Parathyroid adenoma (tissue), 2 donors: ENCODE measurements at regions not wholly inside any gene's neighbourhood (a gene's known extent, or its start where the extent isn't known, plus 50 kb on each side); places are given as distances from the start of the nearest gene placed in this dataset.

Experiments used
- H2AFZ ChIP-seq: fragments of 300-600 bp; sonication (generic); one replicate; pipeline ENCODE4 v1.7.0; 2017; ENCODE audit warnings: antibody characterized with exemption, mild to moderate bottlenecking
- H3K27ac ChIP-seq: fragments of 300-600 bp; sonication (generic); one replicate; pipeline ENCODE4 v1.7.0; 2017
- H3K27me3 ChIP-seq: fragments of 300-600 bp; sonication (generic); one replicate; pipeline ENCODE4 v1.7.0; 2017; ENCODE audit warnings: low read length; ENCODE audit not compliant: control insufficient read depth, insufficient read depth
- H3K36me3 ChIP-seq: fragments of 300-600 bp; sonication (generic); one replicate; pipeline ENCODE4 v1.7.0; 2017; ENCODE audit warnings: low read length; ENCODE audit not compliant: control insufficient read depth, insufficient read depth
- H3K4me1 ChIP-seq: fragments of 300-600 bp; sonication (generic); one replicate; pipeline ENCODE4 v1.7.0; 2017; ENCODE audit warnings: control low read depth
- H3K4me2 ChIP-seq: fragments of 300-600 bp; sonication (generic); one replicate; pipeline ENCODE4 v1.7.0; 2017; ENCODE audit warnings: low read length
- H3K4me3 ChIP-seq: fragments of 300-600 bp; sonication (generic); one replicate; pipeline ENCODE4 v1.7.0; 2017; ENCODE audit warnings: low read depth, low read length
- H3K79me2 ChIP-seq: fragments of 300-600 bp; sonication (generic); one replicate; pipeline ENCODE4 v1.7.0; 2017; ENCODE audit warnings: control low read depth
- H3K9ac ChIP-seq: fragments of 300-600 bp; sonication (generic); one replicate; pipeline ENCODE4 v1.7.0; 2017; ENCODE audit warnings: mild to moderate bottlenecking
- H3K9me3 ChIP-seq: fragments of 300-600 bp; sonication (generic); one replicate; pipeline ENCODE4 v1.7.0; 2017; ENCODE audit warnings: low read length; ENCODE audit not compliant: control insufficient read depth
- TF ChIP-seq, protein P1 (sequence below): fragments of 300-600 bp; sonication (generic); IDR thresholded peaks from one replicate; pipeline ENCODE4 v1.7.0; 2017; ENCODE audit warnings: antibody characterized with exemption, mild to moderate bottlenecking
- donor health status: primary hyperparathyroidism.

DNA sequence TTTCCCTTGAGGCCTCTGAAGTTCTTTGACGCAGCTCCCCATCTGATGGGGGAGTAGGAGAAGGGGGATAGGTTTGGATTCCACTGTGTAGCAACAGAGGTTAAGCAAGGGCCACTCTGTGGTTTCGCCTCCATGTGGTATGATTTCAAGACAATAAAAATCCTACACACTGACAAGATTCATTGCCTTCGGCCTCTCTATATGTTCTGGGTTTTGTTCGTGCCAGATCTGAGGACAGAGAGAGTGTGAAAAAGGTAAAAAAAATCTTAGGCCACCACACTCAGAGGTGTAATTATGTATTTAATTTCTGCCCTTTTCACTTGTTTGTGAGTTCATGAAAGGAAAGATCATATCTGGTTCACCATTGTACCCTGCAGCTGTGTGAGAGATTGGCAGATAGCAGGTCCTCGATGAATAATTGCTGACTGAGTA lies 715.2 kb upstream of the ZNF608 start:
- H3K36me3 ChIP-seq, result no peaks in the 10 kb centered on the region
- no peak overlapping the region for H2AFZ ChIP-seq
- H3K27ac ChIP-seq, result no peak overlapping the region
- no peaks in the 10 kb centered on the region for H3K27me3 ChIP-seq
- no peaks in the 10 kb centered on the region for H3K9me3 ChIP-seq
- no peak overlapping the region for H3K4me2 ChIP-seq
- H3K4me3 ChIP-seq, result no peak overlapping the region
- peaks cover 3% of the 10 kb centered on the region for H3K4me1 ChIP-seq
- H3K9ac ChIP-seq, result no peak overlapping the region
- TF ChIP-seq, protein P1, sequence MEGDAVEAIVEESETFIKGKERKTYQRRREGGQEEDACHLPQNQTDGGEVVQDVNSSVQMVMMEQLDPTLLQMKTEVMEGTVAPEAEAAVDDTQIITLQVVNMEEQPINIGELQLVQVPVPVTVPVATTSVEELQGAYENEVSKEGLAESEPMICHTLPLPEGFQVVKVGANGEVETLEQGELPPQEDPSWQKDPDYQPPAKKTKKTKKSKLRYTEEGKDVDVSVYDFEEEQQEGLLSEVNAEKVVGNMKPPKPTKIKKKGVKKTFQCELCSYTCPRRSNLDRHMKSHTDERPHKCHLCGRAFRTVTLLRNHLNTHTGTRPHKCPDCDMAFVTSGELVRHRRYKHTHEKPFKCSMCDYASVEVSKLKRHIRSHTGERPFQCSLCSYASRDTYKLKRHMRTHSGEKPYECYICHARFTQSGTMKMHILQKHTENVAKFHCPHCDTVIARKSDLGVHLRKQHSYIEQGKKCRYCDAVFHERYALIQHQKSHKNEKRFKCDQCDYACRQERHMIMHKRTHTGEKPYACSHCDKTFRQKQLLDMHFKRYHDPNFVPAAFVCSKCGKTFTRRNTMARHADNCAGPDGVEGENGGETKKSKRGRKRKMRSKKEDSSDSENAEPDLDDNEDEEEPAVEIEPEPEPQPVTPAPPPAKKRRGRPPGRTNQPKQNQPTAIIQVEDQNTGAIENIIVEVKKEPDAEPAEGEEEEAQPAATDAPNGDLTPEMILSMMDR, result no peak
- no peaks in the 10 kb centered on the region for H3K79me2 ChIP-seq

DNA sequence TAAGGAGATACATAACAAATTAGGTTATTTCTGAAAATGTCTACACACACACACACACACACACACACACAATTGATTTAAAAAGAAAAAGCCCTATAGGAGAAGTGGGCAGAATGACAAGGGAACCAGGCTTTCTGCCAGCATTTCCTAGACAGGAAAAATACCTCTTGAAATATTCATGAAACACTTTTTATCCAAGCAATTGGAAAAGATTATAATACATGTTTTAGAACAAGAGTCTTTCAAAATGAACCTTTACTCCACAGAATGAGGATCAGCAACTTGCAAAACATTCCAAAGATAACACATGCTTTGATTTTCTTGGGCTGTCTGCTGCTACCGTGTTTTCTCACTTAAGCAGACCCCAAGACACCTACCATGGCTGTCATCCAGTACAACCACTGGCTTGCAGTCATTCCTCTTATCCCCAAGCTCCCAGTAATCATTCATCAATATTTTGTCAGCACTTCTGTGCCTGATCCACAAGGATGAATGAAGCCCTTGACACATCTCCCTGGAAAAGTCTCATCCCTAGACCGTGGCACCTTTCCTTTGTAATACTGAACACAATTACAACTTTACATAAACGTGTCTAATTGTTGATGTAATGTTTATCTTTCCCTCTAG lies 717.1 kb upstream of the ZNF608 start:
- Histone ChIP-seq H3K27me3 (no peaks in the 10 kb centered on the region), H3K4me2 (no peak overlapping the region), H2AFZ (no peak overlapping the region), H3K4me1 (peaks cover 3% of the 10 kb centered on the region), H3K9me3 (no peaks in the 10 kb centered on the region), H3K9ac (no peak overlapping the region), H3K79me2 (no peaks in the 10 kb centered on the region), H3K36me3 (no peaks in the 10 kb centered on the region), H3K4me3 (no peak overlapping the region), H3K27ac (no peak overlapping the region)
- TF ChIP-seq, protein P1, result no peak

DNA sequence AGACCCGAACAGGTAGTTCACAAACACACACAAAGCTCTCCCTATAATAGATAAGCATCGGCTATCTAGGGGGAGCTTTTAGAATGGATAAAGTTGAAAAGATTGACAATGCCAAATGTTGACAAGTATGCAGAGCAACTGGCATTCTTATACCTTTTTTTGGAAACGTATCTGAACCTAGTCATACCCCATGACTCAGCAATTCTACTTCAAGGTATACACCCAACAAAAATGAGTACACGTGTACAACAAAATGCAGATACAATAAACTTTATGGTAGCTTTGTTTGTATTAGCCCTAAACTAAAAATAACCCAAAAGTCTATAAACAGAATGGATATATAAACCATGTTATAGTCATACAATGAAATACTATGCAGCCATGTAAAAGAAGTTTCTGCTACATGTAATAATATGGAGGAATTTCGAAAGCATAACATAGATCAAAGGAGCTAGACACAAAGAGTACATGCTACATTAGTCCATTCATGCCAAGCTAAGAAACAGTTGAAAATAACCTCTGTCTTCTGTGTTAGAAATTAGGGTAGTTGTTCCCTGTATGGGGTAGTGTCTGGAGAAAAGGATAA lies 718.5 kb upstream of the ZNF608 start:
- Histone ChIP-seq H3K79me2 (no peaks in the 10 kb centered on the region), H3K36me3 (no peaks in the 10 kb centered on the region), H3K9ac (no peak overlapping the region), H2AFZ (no peak overlapping the region), H3K4me1 (peaks cover 3% of the 10 kb centered on the region), H3K27ac (no peak overlapping the region), H3K9me3 (no peaks in the 10 kb centered on the region), H3K4me2 (no peak overlapping the region), H3K4me3 (no peak overlapping the region), H3K27me3 (no peaks in the 10 kb centered on the region)
- TF ChIP-seq, protein P1, result no peak

DNA sequence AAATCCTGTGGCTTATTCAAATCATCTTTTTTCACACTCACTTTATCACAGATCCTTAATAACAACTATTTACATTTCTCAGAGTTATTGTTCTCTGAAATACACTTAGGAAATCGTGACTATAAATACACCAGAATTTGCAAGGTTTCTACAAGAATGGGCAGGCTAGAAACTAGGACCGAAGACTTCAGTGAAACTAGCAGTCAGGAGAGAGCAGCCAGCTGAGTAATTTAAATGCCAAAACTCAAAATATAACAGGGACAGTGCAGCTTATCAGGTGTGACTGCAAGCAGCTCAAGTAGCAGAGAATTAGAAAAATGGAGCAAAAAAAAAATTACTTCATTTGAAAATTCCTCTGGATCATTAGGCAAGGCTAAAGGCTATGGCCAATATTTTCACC lies 719.3 kb upstream of the ZNF608 start:
- H3K79me2 ChIP-seq, result no peaks in the 10 kb centered on the region
- no peak overlapping the region for H2AFZ ChIP-seq
- no peaks in the 10 kb centered on the region for H3K9me3 ChIP-seq
- H3K4me3 ChIP-seq, result no peak overlapping the region
- no peaks in the 10 kb centered on the region for H3K36me3 ChIP-seq
- no peaks in the 10 kb centered on the region for H3K27me3 ChIP-seq
- TF ChIP-seq, protein P1, result no peak
- peaks cover 3% of the 10 kb centered on the region for H3K4me1 ChIP-seq
- H3K4me2 ChIP-seq, result no peak overlapping the region
- no peak overlapping the region for H3K9ac ChIP-seq
- no peak overlapping the region for H3K27ac ChIP-seq

DNA sequence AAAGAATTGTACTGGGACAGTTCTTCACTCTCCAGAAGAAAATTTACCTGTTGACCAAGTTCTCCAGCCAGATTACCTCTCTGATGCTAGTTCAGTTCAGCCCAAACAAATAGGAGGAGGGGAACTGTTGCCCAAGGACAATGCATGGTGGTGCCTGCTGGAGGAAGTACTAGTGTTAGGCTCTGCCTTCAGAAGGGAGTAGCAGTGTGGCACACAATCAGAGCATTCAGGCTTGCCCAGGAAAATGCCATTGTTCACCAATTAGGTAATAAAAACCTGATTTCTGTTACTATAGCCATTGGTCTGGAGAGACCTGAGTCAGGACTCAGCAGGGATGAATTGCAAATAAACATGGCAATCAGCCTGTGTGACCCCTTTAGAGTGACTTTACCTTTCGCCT lies 720.8 kb upstream of the ZNF608 start:
- H3K4me1 ChIP-seq, result no peaks in the 10 kb centered on the region
- no peaks in the 10 kb centered on the region for H3K79me2 ChIP-seq
- no peak overlapping the region for H2AFZ ChIP-seq
- TF ChIP-seq, protein P1, result no peak
- H3K4me2 ChIP-seq, result no peak overlapping the region
- H3K27me3 ChIP-seq, result no peaks in the 10 kb centered on the region
- no peaks in the 10 kb centered on the region for H3K9me3 ChIP-seq
- H3K9ac ChIP-seq, result no peak overlapping the region
- H3K36me3 ChIP-seq, result no peaks in the 10 kb centered on the region
- no peak overlapping the region for H3K4me3 ChIP-seq
- H3K27ac ChIP-seq, result no peak overlapping the region
